ENCODE measurements at regions not wholly inside any gene's neighbourhood (a gene's known extent, or its start where the extent isn't known, plus 50 kb on each side); places are given as distances from the start of the nearest gene placed in this dataset.

DNA sequence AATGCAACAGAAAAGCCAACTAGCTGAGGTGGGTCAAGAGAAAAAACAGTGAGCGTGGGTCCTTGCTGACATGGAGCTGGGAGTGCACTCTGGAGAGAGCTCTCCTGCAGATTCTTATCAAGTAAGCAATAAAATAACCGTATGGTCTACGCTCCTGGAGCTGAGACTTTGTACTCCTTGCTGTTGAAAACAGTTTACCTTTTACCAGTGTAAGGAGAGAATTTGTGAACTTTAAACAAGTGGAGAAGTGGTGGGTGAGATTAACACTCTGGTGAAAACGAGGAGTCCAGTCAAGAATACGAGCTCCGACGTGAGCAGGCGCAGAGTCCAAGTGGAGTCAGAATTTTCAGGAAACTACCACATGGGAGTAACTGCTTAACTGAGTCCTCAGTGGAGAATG, 156.1 kb upstream of the ERCC6L2 start:
- TF ChIP-seq CTCF (IDR thresholded peaks at IDR 0.05) (no peak), POLR2A (IDR thresholded peaks at IDR 0.05) (no peak)
